IMR-90 (cell line): ENCODE measurements at regions not wholly inside any gene's neighbourhood (a gene's known extent, or its start where the extent isn't known, plus 50 kb on each side); places are given as distances from the start of the nearest gene placed in this dataset.

Experiments used
- ATAC-seq: fragments of 200-7000 bp; cut with Tn5 transposase; 2 replicates; pipeline ENCODE4 v1.9.1; 2020; ENCODE audit warnings: low read depth, mild to moderate bottlenecking, moderate library complexity
- BruUV-seq: library from RNA; stranded (reverse); fragments of 400-500 nt; replicated peaks from 2 replicates; lab custom pipeline; 2021; lab: Mats Ljungman, UMichigan
- CTCF ChIA-PET: fragments of 300-600 bp; formaldehyde crosslinking; extraction: SDS; loops from one replicate; lab custom pipeline; 2021; ENCODE audit warnings: antibody characterized with exemption; lab: Yijun Ruan, JAX
- POLR2A ChIA-PET: fragments of 300-600 bp; sonication (Branson Sonifier 250); formaldehyde crosslinking; loops from one replicate; lab custom pipeline; 2022; ENCODE audit warnings: antibody characterized with exemption; ENCODE audit not compliant: unreplicated experiment; lab: Charles Lee
- DNase-seq: peaks from one replicate; pipeline ENCODE4 v3.0.0; 2013
- H2AFZ ChIP-seq: replicated peaks from 2 replicates; pipeline ENCODE3; 2013; ENCODE audit warnings: low read length, mild to moderate bottlenecking; ENCODE audit not compliant: poor library complexity
- H2AK5ac ChIP-seq: 2 replicates; pipeline ENCODE4 v1.6.1; 2013; ENCODE audit warnings: low read depth, low read length, inconsistent platforms
- H2AK9ac ChIP-seq: replicated peaks from 2 replicates; pipeline ENCODE3; 2013; ENCODE audit warnings: mild to moderate bottlenecking, low read depth, low read length, moderate library complexity; ENCODE audit not compliant: poor library complexity
- H2BK120ac ChIP-seq: 2 replicates; pipeline ENCODE4 v1.6.1; 2013; ENCODE audit warnings: low read depth, low read length, inconsistent platforms
- H2BK15ac ChIP-seq: 3 replicates; pipeline ENCODE4 v1.6.1; 2013; ENCODE audit warnings: low read depth, low read length, inconsistent platforms
- H2BK20ac ChIP-seq: 2 replicates; pipeline ENCODE4 v1.6.1; 2013; ENCODE audit warnings: low read depth, mild to moderate bottlenecking, inconsistent platforms, low read length, moderate library complexity
- H2BK5ac ChIP-seq: 2 replicates; pipeline ENCODE4 v1.6.1; 2013; ENCODE audit warnings: mild to moderate bottlenecking, low read depth, low read length, inconsistent platforms; ENCODE audit not compliant: poor library complexity, severe bottlenecking
- H3K14ac ChIP-seq: replicated peaks from 2 replicates; pipeline ENCODE4 v1.6.1; 2013; ENCODE audit warnings: low read depth, low read length, inconsistent platforms
- H3K18ac ChIP-seq: 2 replicates; pipeline ENCODE4 v1.6.1; 2013; ENCODE audit warnings: low read depth, low read length, control low read depth
- H3K23ac ChIP-seq: 2 replicates; pipeline ENCODE4 v1.6.1; 2013; ENCODE audit warnings: low read depth, low read length, inconsistent platforms
- H3K27ac ChIP-seq: 2 replicates; pipeline ENCODE4 v1.5.1; 2013; ENCODE audit warnings: mild to moderate bottlenecking, control low read depth, low read length; ENCODE audit not compliant: insufficient read depth
- H3K27me3 ChIP-seq: 2 replicates; pipeline ENCODE4 v1.6.1; 2013; ENCODE audit warnings: low read length; ENCODE audit not compliant: control insufficient read depth, insufficient read depth
- H3K36me3 ChIP-seq: 2 replicates; pipeline ENCODE4 v1.6.1; 2013; ENCODE audit warnings: low read length, mixed read lengths; ENCODE audit not compliant: control insufficient read depth, insufficient read depth
- H3K4ac ChIP-seq: 2 replicates; pipeline ENCODE4 v1.6.1; 2013; ENCODE audit warnings: low read depth, low read length, inconsistent platforms
- H3K4me1 ChIP-seq: 2 replicates; pipeline ENCODE4 v1.6.1; 2013; ENCODE audit warnings: low read length, mixed read lengths; ENCODE audit not compliant: control insufficient read depth, insufficient read depth
- H3K4me2 ChIP-seq: 2 replicates; pipeline ENCODE4 v1.6.1; 2013; ENCODE audit warnings: low read depth, mild to moderate bottlenecking, control low read depth, low read length, moderate library complexity
- H3K4me3 ChIP-seq: 2 replicates; pipeline ENCODE4 v1.5.1; 2013; ENCODE audit warnings: low read depth, mild to moderate bottlenecking, control low read depth, low read length, moderate library complexity; ENCODE audit not compliant: insufficient read depth
- H3K56ac ChIP-seq: 2 replicates; pipeline ENCODE4 v1.6.1; 2013; ENCODE audit warnings: low read length, inconsistent platforms; ENCODE audit not compliant: insufficient read depth; ENCODE audit errors: extremely low read depth
- H3K79me1 ChIP-seq, 2 experiments: 2 replicates each; pipeline ENCODE4 v1.6.1; 2013; ENCODE audit warnings: low read length in 2 of 2, inconsistent platforms in 1 of 2, low read depth in 1 of 2
- H3K9ac ChIP-seq: 2 replicates; pipeline ENCODE4 v1.6.1; 2013; ENCODE audit warnings: low read depth, low read length, control low read depth
- H3K9me1 ChIP-seq: 2 replicates; pipeline ENCODE4 v1.6.1; 2013; ENCODE audit warnings: low read length, inconsistent platforms; ENCODE audit not compliant: insufficient read depth
- H3K9me3 ChIP-seq: 2 replicates; pipeline ENCODE4 v1.6.1; 2013; ENCODE audit warnings: low read length; ENCODE audit not compliant: control insufficient read depth, insufficient read depth
- H4K20me1 ChIP-seq: 2 replicates; pipeline ENCODE4 v1.6.1; 2013; ENCODE audit warnings: low read length, inconsistent platforms; ENCODE audit not compliant: insufficient read depth
- H4K5ac ChIP-seq: 2 replicates; pipeline ENCODE4 v1.6.1; 2013; ENCODE audit warnings: mild to moderate bottlenecking, low read depth, low read length, control low read depth
- H4K8ac ChIP-seq, 2 experiments: 2 replicates each; pipeline ENCODE4 v1.6.1; 2013; ENCODE audit warnings: low read depth in 2 of 2, low read length in 2 of 2, control low read depth in 1 of 2, inconsistent platforms in 1 of 2
- H4K91ac ChIP-seq: 2 replicates; pipeline ENCODE4 v1.6.1; 2013; ENCODE audit warnings: low read depth, low read length, inconsistent platforms; ENCODE audit not compliant: insufficient read depth
- BHLHE40 ChIP-seq: fragments of 150-350 bp; IDR thresholded peaks from 2 replicates; pipeline ENCODE4 v1.6.1; 2016; ENCODE audit warnings: mild to moderate bottlenecking, low read depth, low read length
- CEBPB ChIP-seq: IDR thresholded peaks from 2 replicates; pipeline ENCODE4 v1.6.1; 2012; ENCODE audit warnings: low read depth, low read length, improper control_type of control experiment
- CHD1 ChIP-seq: IDR thresholded peaks from 2 replicates; pipeline ENCODE4 v1.6.1; 2012; ENCODE audit warnings: low read depth, low read length, improper control_type of control experiment
- CTCF ChIP-seq: conservative IDR thresholded peaks from 2 replicates; pipeline ENCODE4 v1.5.1; 2012; ENCODE audit warnings: mild to moderate bottlenecking, low read depth, low read length, improper control_type of control experiment
- FOS ChIP-seq: fragments of 150-350 bp; IDR thresholded peaks from 2 replicates; pipeline ENCODE4 v1.6.1; 2016; ENCODE audit warnings: low read depth, low read length
- MAFK ChIP-seq: IDR thresholded peaks from 2 replicates; pipeline ENCODE4 v1.6.1; 2012; ENCODE audit warnings: low read depth, low read length, improper control_type of control experiment
- MAZ ChIP-seq: IDR thresholded peaks from 2 replicates; pipeline ENCODE4 v1.6.1; 2012; ENCODE audit warnings: low read depth, mild to moderate bottlenecking, low read length, improper control_type of control experiment, moderate library complexity, borderline replicate concordance
- MXI1 ChIP-seq: IDR thresholded peaks from 2 replicates; pipeline ENCODE4 v1.6.1; 2012; ENCODE audit warnings: low read depth, mild to moderate bottlenecking, low read length, moderate library complexity, borderline replicate concordance
- NFE2L2 ChIP-seq: fragments of 150-350 bp; IDR thresholded peaks from 2 replicates; pipeline ENCODE4 v1.6.1; 2016; ENCODE audit warnings: low read depth, mild to moderate bottlenecking, low read length
- POLR2A ChIP-seq: IDR thresholded peaks from 2 replicates; pipeline ENCODE4 v1.6.1; 2012; ENCODE audit warnings: mild to moderate bottlenecking, low read depth, low read length
- RAD21 ChIP-seq: IDR thresholded peaks from 2 replicates; pipeline ENCODE4 v1.6.1; 2012; ENCODE audit warnings: low read length, improper control_type of control experiment
- RCOR1 ChIP-seq: IDR thresholded peaks from 2 replicates; pipeline ENCODE4 v1.6.1; 2012; ENCODE audit warnings: mild to moderate bottlenecking, low read length, improper control_type of control experiment; ENCODE audit not compliant: insufficient replicate concordance
- RFX5 ChIP-seq: IDR thresholded peaks from 2 replicates; pipeline ENCODE4 v1.8.0; 2012; ENCODE audit warnings: low read depth, mild to moderate bottlenecking, low read length, moderate library complexity
- SMC3 ChIP-seq: fragments of 150-350 bp; IDR thresholded peaks from 2 replicates; pipeline ENCODE4 v1.6.1; 2016; ENCODE audit warnings: low read depth, mild to moderate bottlenecking, antibody characterized with exemption, low read length, moderate library complexity
- USF2 ChIP-seq: fragments of 150-350 bp; IDR thresholded peaks from 2 replicates; pipeline ENCODE4 v1.6.1; 2017; ENCODE audit warnings: mild to moderate bottlenecking, antibody characterized with exemption, low read length, low read depth
- WGBS, 2 experiments: methylation state at CpG; one replicate each; pipeline versions ENCODE4 v1.1.5 to v1.1.7; 2013; ENCODE audit warnings: missing lambda C conversion rate in 2 of 2; ENCODE audit not compliant: insufficient read length in 1 of 2; ENCODE audit errors: extremely low coverage in 2 of 2; 5-methylcytosine and 5-hydroxymethylcytosine counted together
- dilution Hi-C: fragments of 300-500 bp; cut with HindIII; formaldehyde crosslinking; loops from one replicate; pipeline ENCODE4 v1.14.3; 2018; ENCODE audit warnings: low sequenced_read_pairs; ENCODE audit not compliant: unreplicated experiment
- in situ Hi-C: fragments of 300-500 bp; cut with MboI; formaldehyde crosslinking; loops from 3 replicates; pipeline ENCODE4 v1.14.3; 2019; ENCODE audit warnings: low sequenced_read_pairs, inconsistent platforms, mixed read lengths
- intact Hi-C: fragments of 100-400 bp; cut with micrococcal nuclease; formaldehyde crosslinking; loops from 2 replicates; pipeline ENCODE4 v1.10.0; 2022
- TF ChIP-seq, protein P1 (sequence below): fragments of 150-350 bp; IDR thresholded peaks from 2 replicates; pipeline ENCODE4 v1.6.1; 2016; ENCODE audit warnings: low read depth, mild to moderate bottlenecking, low read length, moderate library complexity, borderline replicate concordance

DNA sequence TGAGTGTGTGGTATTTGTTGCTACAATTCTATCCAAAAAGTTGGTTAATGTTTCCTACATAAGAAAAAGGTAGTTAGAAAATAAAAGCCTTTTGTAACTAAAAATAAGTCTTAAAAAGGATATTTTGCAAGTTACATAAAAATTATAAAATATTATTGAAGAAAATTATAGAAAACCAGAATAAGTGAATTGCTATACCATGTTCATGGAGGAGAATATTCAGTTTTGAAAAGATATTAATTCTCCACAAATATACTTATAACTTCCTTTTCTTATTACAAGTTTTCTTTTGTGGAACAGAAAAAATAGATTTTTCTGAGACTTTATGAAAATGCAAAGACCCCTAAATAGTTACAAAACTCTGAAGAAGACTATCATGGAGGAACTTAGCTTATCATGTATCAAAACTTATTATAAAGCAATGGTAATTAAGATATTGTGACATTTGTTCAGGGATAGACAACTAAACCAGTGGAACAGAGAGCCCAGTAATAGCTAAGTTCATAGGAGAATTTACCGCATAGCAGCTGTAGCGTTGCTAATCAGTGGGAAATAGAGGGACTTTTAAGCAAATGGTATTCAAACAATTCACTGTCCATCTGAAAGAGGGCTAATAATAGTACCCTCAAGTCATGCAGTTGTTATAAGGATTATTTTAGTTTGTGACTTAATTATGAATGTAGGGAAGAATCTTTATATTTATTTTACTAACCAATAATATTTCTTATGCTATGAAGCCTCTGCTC lies 515.2 kb upstream of the ZNF608 start:
- Histone ChIP-seq H3K4ac (no peak overlapping the region), H3K9ac (no peak overlapping the region), H2AK9ac (no peak overlapping the region), H2AK5ac (no peak overlapping the region), H2BK120ac (no peak overlapping the region), H3K27me3 (no peaks in the 10 kb centered on the region), H4K8ac (no peak overlapping the region), H3K9me3 (no peaks in the 10 kb centered on the region), H2BK15ac (no peak overlapping the region), H2BK5ac (no peak overlapping the region), H4K20me1 (no peaks in the 10 kb centered on the region), H3K9me1 (no peaks in the 10 kb centered on the region), H3K18ac (no peak overlapping the region), H3K36me3 (no peaks in the 10 kb centered on the region), H3K4me1 (no peaks in the 10 kb centered on the region), H3K23ac (no peak overlapping the region), H3K4me2 (no peak overlapping the region), H3K56ac (no peak overlapping the region), H2BK20ac (no peak overlapping the region), H3K27ac (no peak overlapping the region), H3K14ac (no peak overlapping the region), H3K79me1 (no peaks in the 10 kb centered on the region), H4K5ac (no peak overlapping the region), H4K91ac (no peak overlapping the region), H2AFZ (no peak overlapping the region), H3K4me3 (no peak overlapping the region)
- dilution Hi-C loops, result no loop called here
- DNase-seq (no peak), ATAC-seq (no peak)
- intact Hi-C loops, result no loop called here
- POLR2A ChIA-PET, result no interaction called here
- no TSS peak for BruUV-seq
- WGBS, 2 experiments, result no CpG with 5 or more reads among the region's 2 CpGs
- in situ Hi-C loops, result no loop called here
- TF ChIP-seq NFE2L2, result no peak
- no peak for TF ChIP-seq CTCF
- no peak for TF ChIP-seq MAZ
- no peak for TF ChIP-seq MAFK
- no peak for TF ChIP-seq CEBPB
- TF ChIP-seq RAD21, result no peak
- TF ChIP-seq MXI1, result no peak
- TF ChIP-seq, protein P1, sequence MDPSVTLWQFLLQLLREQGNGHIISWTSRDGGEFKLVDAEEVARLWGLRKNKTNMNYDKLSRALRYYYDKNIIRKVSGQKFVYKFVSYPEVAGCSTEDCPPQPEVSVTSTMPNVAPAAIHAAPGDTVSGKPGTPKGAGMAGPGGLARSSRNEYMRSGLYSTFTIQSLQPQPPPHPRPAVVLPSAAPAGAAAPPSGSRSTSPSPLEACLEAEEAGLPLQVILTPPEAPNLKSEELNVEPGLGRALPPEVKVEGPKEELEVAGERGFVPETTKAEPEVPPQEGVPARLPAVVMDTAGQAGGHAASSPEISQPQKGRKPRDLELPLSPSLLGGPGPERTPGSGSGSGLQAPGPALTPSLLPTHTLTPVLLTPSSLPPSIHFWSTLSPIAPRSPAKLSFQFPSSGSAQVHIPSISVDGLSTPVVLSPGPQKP, result no peak
- TF ChIP-seq CHD1, result no peak
- no peak for TF ChIP-seq FOS
- TF ChIP-seq SMC3, result no peak
- TF ChIP-seq BHLHE40, result no peak
- TF ChIP-seq USF2, result no peak
- TF ChIP-seq POLR2A, result no peak
- TF ChIP-seq RCOR1, result no peak
- TF ChIP-seq RFX5, result no peak
- CTCF ChIA-PET, result no interaction called here
